NCI-H460 (cell line): ENCODE measurements at regions not wholly inside any gene's neighbourhood (a gene's known extent, or its start where the extent isn't known, plus 50 kb on each side); places are given as distances from the start of the nearest gene placed in this dataset.

ENCODE experiments used
- DNase-seq: peaks from one replicate; pipeline ENCODE4 v3.0.0-alpha.2; 2016; ENCODE audit warnings: low read depth; ENCODE audit errors: extremely low read depth

GRCh38 chr10:60669501-60669900, 108.8 kb upstream of the CDK1 start:
- no peak for DNase-seq

GRCh38 chr10:60666221-60666620, 112.1 kb upstream of the CDK1 start:
- DNase-seq: no peak

GRCh38 chr10:60664859-60665258, 113.4 kb upstream of the CDK1 start:
- DNase-seq: no peak

- DNase-seq: no peak
These were observed 114.4 kb upstream of the CDK1 start for GRCh38 chr10:60663850-60664249.

- no peak for DNase-seq
These were observed 115.2 kb upstream of the CDK1 start for GRCh38 chr10:60662917-60663614.

GRCh38 chr10:60661637-60662036, 116.6 kb upstream of the CDK1 start:
- no peak for DNase-seq

- no peak for DNase-seq
These were observed 117.7 kb upstream of the CDK1 start for GRCh38 chr10:60660625-60661024.

GRCh38 chr10:60654813-60655464, 123.3 kb upstream of the CDK1 start:
- peak; percentile 82 for DNase-seq

- no peak for DNase-seq
These were observed 125.7 kb upstream of the CDK1 start for GRCh38 chr10:60652628-60653027.

- no peak for DNase-seq
These were observed 127.9 kb upstream of the CDK1 start for GRCh38 chr10:60650378-60650800.

- DNase-seq: no peak
These were observed 128.5 kb upstream of the CDK1 start for GRCh38 chr10:60649485-60650377.

- no peak for DNase-seq
These were observed 129.5 kb upstream of the CDK1 start for GRCh38 chr10:60648761-60649160.

- DNase-seq: peak; percentile 73
These were observed 131.1 kb upstream of the CDK1 start for GRCh38 chr10:60646966-60647796.

- no peak for DNase-seq
These were observed 132.3 kb upstream of the CDK1 start for GRCh38 chr10:60645980-60646379.

- no peak for DNase-seq
These were observed 133.7 kb upstream of the CDK1 start for GRCh38 chr10:60644436-60645130.

- no peak for DNase-seq
These were observed 134.4 kb upstream of the CDK1 start for GRCh38 chr10:60643874-60644273.

- no peak for DNase-seq
These were observed 148.9 kb upstream of the CDK1 start for GRCh38 chr10:60629332-60629731.

- DNase-seq: no peak
These were observed 150.2 kb upstream of the CDK1 start for GRCh38 chr10:60627778-60628748.

GRCh38 chr10:60626037-60626436, 152.2 kb upstream of the CDK1 start:
- no peak for DNase-seq
